ENCODE measurements at regions not wholly inside any gene's neighbourhood (a gene's known extent, or its start where the extent isn't known, plus 50 kb on each side); places are given as distances from the start of the nearest gene placed in this dataset.

DNA sequence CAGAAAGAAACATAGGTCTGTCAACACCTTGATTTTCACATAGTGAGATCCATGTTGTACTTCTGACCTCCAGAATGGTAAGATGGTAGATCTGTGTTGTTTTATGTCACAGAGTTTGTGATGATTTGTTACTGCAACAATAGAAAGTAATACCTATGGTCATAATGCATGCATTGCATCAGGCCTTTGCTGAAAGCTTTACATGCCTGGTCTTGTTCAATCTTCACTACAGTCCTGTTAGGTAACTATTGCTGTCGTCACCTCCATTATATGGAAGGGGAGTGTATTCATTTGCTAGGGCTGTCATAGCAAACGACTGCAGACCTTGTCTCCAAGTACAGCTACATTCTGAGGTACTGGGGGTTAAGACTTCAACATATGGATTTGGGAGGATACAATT, 243.5 kb downstream of the ANAPC1 start:
- no peaks in the 10 kb centered on the region for H3K4me1 ChIP-seq (replicated peaks in 1 of 4; ENCODE audit: control insufficient read depth in 3 of 4, insufficient read depth in 4 of 4, low read length in 3 of 4)
- H3K4ac ChIP-seq (replicated peaks; ENCODE audit: insufficient read length, low read depth, low read length), result no peak overlapping the region
- TF ChIP-seq, protein P1, sequence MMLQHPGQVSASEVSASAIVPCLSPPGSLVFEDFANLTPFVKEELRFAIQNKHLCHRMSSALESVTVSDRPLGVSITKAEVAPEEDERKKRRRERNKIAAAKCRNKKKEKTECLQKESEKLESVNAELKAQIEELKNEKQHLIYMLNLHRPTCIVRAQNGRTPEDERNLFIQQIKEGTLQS (IDR thresholded peaks at IDR 0.05; ENCODE audit: insufficient read depth, low read depth, low read length), result no peak
- no peak for TF ChIP-seq EGR1 (IDR thresholded peaks at IDR 0.05; ENCODE audit: borderline replicate concordance, low read depth, low read length)
- no peak for TF ChIP-seq JUND (IDR thresholded peaks at IDR 0.05; ENCODE audit: low read length)
- TF ChIP-seq TBP (IDR thresholded peaks at IDR 0.05; ENCODE audit: low read depth, low read length), result no peak
- no peak for TF ChIP-seq CBX5 (IDR thresholded peaks at IDR 0.05; ENCODE audit: low read depth, low read length)
- TF ChIP-seq, protein P2, sequence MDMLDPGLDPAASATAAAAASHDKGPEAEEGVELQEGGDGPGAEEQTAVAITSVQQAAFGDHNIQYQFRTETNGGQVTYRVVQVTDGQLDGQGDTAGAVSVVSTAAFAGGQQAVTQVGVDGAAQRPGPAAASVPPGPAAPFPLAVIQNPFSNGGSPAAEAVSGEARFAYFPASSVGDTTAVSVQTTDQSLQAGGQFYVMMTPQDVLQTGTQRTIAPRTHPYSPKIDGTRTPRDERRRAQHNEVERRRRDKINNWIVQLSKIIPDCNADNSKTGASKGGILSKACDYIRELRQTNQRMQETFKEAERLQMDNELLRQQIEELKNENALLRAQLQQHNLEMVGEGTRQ (IDR thresholded peaks at IDR 0.05; ENCODE audit: low read length), result no peak
- no peak for TF ChIP-seq KDM5A (IDR thresholded peaks at IDR 0.05; ENCODE audit: low read length)
- no peak for TF ChIP-seq RAD21 (IDR thresholded peaks at IDR 0.05 in 1 of 2, conservative IDR thresholded peaks at IDR 0.05 in 1 of 2; ENCODE audit: low read depth in 2 of 2, low read length in 2 of 2)
- H3K79me2 ChIP-seq (ENCODE audit: control insufficient read depth in 1 of 2, insufficient read depth in 2 of 2, low read length in 2 of 2), result no peaks in the 10 kb centered on the region
- ChIA-PET CTCF (ENCODE audit: partially characterized antibody) (interaction anchor here (1.4 to 1.6 kb wide), 3 partner anchors 15 to 61 kb away, joined by 3 to 6 read pairs (median 6); no protein-coding TSS in a partner anchor), POLR2A (ENCODE audit: partially characterized antibody) (no interaction called here)
- no peak overlapping the region for H3K27ac ChIP-seq (ENCODE audit: low read depth, low read length)
- H2BK20ac ChIP-seq (ENCODE audit: low read length), result no peak overlapping the region
- H4K91ac ChIP-seq (replicated peaks; ENCODE audit: insufficient read length, low read length), result no peak overlapping the region
- no peaks in the 10 kb centered on the region for H3K36me3 ChIP-seq (ENCODE audit: control insufficient read depth in 2 of 4, insufficient read depth in 4 of 4, low read length in 3 of 4)
- H4K5ac ChIP-seq (ENCODE audit: insufficient read length, low read depth, low read length), result no peak overlapping the region
- no peak overlapping the region for H2BK5ac ChIP-seq (ENCODE audit: low read depth, low read length)
- no peak overlapping the region for H2BK12ac ChIP-seq (ENCODE audit: low read depth, low read length)
- H3K4me2 ChIP-seq (ENCODE audit: insufficient read depth in 1 of 2, low read depth in 2 of 2, low read length in 2 of 2), result no peak overlapping the region
- DNase-seq (ENCODE audit: low read depth in 1 of 2, low spot score in 2 of 2) (no peak), FAIRE-seq (no peak)
- H4K8ac ChIP-seq (ENCODE audit: extremely low read depth, insufficient read depth, low read length), result no peak overlapping the region
- H3K18ac ChIP-seq (ENCODE audit: extremely low read depth, low read length), result no peak overlapping the region
- no peak overlapping the region for H2BK120ac ChIP-seq (replicated peaks; ENCODE audit: low read depth, low read length)
- no peaks in the 10 kb centered on the region for H3K27me3 ChIP-seq (replicated peaks in 1 of 4; ENCODE audit: control insufficient read depth in 3 of 4, extremely low read depth in 1 of 4, insufficient read depth in 3 of 4, low read length in 3 of 4)
- H3K9me3 ChIP-seq (ENCODE audit: insufficient read depth in 2 of 2, low read depth in 1 of 2, low read length in 1 of 2), result peaks cover 0 to 3% of the 10 kb centered on the region in 2 experiments; a peak in 1 of 4 replicates
- H2AFZ ChIP-seq (ENCODE audit: low read length), result no peak overlapping the region
- H2BK15ac ChIP-seq (ENCODE audit: low read length), result no peak overlapping the region
- 89% methylated on average over 2 of the region's 2 CpGs; no CpG with 5 or more reads in 1 of the 2 experiments for WGBS, 2 experiments (ENCODE audit: extremely low coverage in 1 of 2, insufficient coverage in 1 of 2, insufficient read length in 1 of 2, insufficient replicate concordance in 2 of 2, low coverage in 1 of 2, low lambda C conversion rate in 2 of 2, missing lambda C conversion rate in 1 of 2)
- H2AK5ac ChIP-seq (ENCODE audit: low read depth, low read length), result no peak overlapping the region
- H3K23ac ChIP-seq (ENCODE audit: insufficient read length), result no peak overlapping the region
- no peaks in the 10 kb centered on the region for H3K79me1 ChIP-seq (ENCODE audit: low read depth, low read length)
- no peak overlapping the region for H3K4me3 ChIP-seq (ENCODE audit: extremely low read depth in 1 of 4, insufficient read depth in 2 of 4, low read depth in 3 of 4, low read length in 4 of 4)
- no peak overlapping the region for H3K56ac ChIP-seq (replicated peaks; ENCODE audit: insufficient read length, low read depth, low read length)
- H3K14ac ChIP-seq (ENCODE audit: insufficient read length), result no peak overlapping the region
- no peak overlapping the region for H3K9ac ChIP-seq (replicated peaks in 1 of 4; ENCODE audit: extremely low read depth in 1 of 4, low read depth in 3 of 4, low read length in 3 of 4)
- H3K23me2 ChIP-seq (ENCODE audit: low read depth, low read length), result no peaks in the 10 kb centered on the region
- no peaks in the 10 kb centered on the region for H4K20me1 ChIP-seq (replicated peaks in 1 of 2; ENCODE audit: control insufficient read depth in 1 of 2, insufficient read depth in 2 of 2, low read length in 2 of 2)

All from H1 (cell line).